IMR-90 (cell line): ENCODE measurements at regions not wholly inside any gene's neighbourhood (a gene's known extent, or its start where the extent isn't known, plus 50 kb on each side); places are given as distances from the start of the nearest gene placed in this dataset.

Experiments used
- ATAC-seq: fragments of 200-7000 bp; cut with Tn5 transposase; 2 replicates; pipeline ENCODE4 v1.9.1; 2020; ENCODE audit warnings: low read depth, mild to moderate bottlenecking, moderate library complexity
- BruUV-seq: library from RNA; stranded (reverse); fragments of 400-500 nt; replicated peaks from 2 replicates; lab custom pipeline; 2021; lab: Mats Ljungman, UMichigan
- CTCF ChIA-PET: fragments of 300-600 bp; formaldehyde crosslinking; extraction: SDS; loops from one replicate; lab custom pipeline; 2021; ENCODE audit warnings: antibody characterized with exemption; lab: Yijun Ruan, JAX
- POLR2A ChIA-PET: fragments of 300-600 bp; sonication (Branson Sonifier 250); formaldehyde crosslinking; loops from one replicate; lab custom pipeline; 2022; ENCODE audit warnings: antibody characterized with exemption; ENCODE audit not compliant: unreplicated experiment; lab: Charles Lee
- DNase-seq: peaks from one replicate; pipeline ENCODE4 v3.0.0; 2013
- H2AFZ ChIP-seq: replicated peaks from 2 replicates; pipeline ENCODE3; 2013; ENCODE audit warnings: low read length, mild to moderate bottlenecking; ENCODE audit not compliant: poor library complexity
- H2AK5ac ChIP-seq: 2 replicates; pipeline ENCODE4 v1.6.1; 2013; ENCODE audit warnings: low read depth, low read length, inconsistent platforms
- H2AK9ac ChIP-seq: replicated peaks from 2 replicates; pipeline ENCODE3; 2013; ENCODE audit warnings: mild to moderate bottlenecking, low read depth, low read length, moderate library complexity; ENCODE audit not compliant: poor library complexity
- H2BK120ac ChIP-seq: 2 replicates; pipeline ENCODE4 v1.6.1; 2013; ENCODE audit warnings: low read depth, low read length, inconsistent platforms
- H2BK15ac ChIP-seq: 3 replicates; pipeline ENCODE4 v1.6.1; 2013; ENCODE audit warnings: low read depth, low read length, inconsistent platforms
- H2BK20ac ChIP-seq: 2 replicates; pipeline ENCODE4 v1.6.1; 2013; ENCODE audit warnings: low read depth, mild to moderate bottlenecking, inconsistent platforms, low read length, moderate library complexity
- H2BK5ac ChIP-seq: 2 replicates; pipeline ENCODE4 v1.6.1; 2013; ENCODE audit warnings: mild to moderate bottlenecking, low read depth, low read length, inconsistent platforms; ENCODE audit not compliant: poor library complexity, severe bottlenecking
- H3K14ac ChIP-seq: replicated peaks from 2 replicates; pipeline ENCODE4 v1.6.1; 2013; ENCODE audit warnings: low read depth, low read length, inconsistent platforms
- H3K18ac ChIP-seq: 2 replicates; pipeline ENCODE4 v1.6.1; 2013; ENCODE audit warnings: low read depth, low read length, control low read depth
- H3K23ac ChIP-seq: 2 replicates; pipeline ENCODE4 v1.6.1; 2013; ENCODE audit warnings: low read depth, low read length, inconsistent platforms
- H3K27ac ChIP-seq: 2 replicates; pipeline ENCODE4 v1.5.1; 2013; ENCODE audit warnings: mild to moderate bottlenecking, control low read depth, low read length; ENCODE audit not compliant: insufficient read depth
- H3K27me3 ChIP-seq: 2 replicates; pipeline ENCODE4 v1.6.1; 2013; ENCODE audit warnings: low read length; ENCODE audit not compliant: control insufficient read depth, insufficient read depth
- H3K36me3 ChIP-seq: 2 replicates; pipeline ENCODE4 v1.6.1; 2013; ENCODE audit warnings: low read length, mixed read lengths; ENCODE audit not compliant: control insufficient read depth, insufficient read depth
- H3K4ac ChIP-seq: 2 replicates; pipeline ENCODE4 v1.6.1; 2013; ENCODE audit warnings: low read depth, low read length, inconsistent platforms
- H3K4me1 ChIP-seq: 2 replicates; pipeline ENCODE4 v1.6.1; 2013; ENCODE audit warnings: low read length, mixed read lengths; ENCODE audit not compliant: control insufficient read depth, insufficient read depth
- H3K4me2 ChIP-seq: 2 replicates; pipeline ENCODE4 v1.6.1; 2013; ENCODE audit warnings: low read depth, mild to moderate bottlenecking, control low read depth, low read length, moderate library complexity
- H3K4me3 ChIP-seq: 2 replicates; pipeline ENCODE4 v1.5.1; 2013; ENCODE audit warnings: low read depth, mild to moderate bottlenecking, control low read depth, low read length, moderate library complexity; ENCODE audit not compliant: insufficient read depth
- H3K56ac ChIP-seq: 2 replicates; pipeline ENCODE4 v1.6.1; 2013; ENCODE audit warnings: low read length, inconsistent platforms; ENCODE audit not compliant: insufficient read depth; ENCODE audit errors: extremely low read depth
- H3K79me1 ChIP-seq, 2 experiments: 2 replicates each; pipeline ENCODE4 v1.6.1; 2013; ENCODE audit warnings: low read length in 2 of 2, inconsistent platforms in 1 of 2, low read depth in 1 of 2
- H3K9ac ChIP-seq: 2 replicates; pipeline ENCODE4 v1.6.1; 2013; ENCODE audit warnings: low read depth, low read length, control low read depth
- H3K9me1 ChIP-seq: 2 replicates; pipeline ENCODE4 v1.6.1; 2013; ENCODE audit warnings: low read length, inconsistent platforms; ENCODE audit not compliant: insufficient read depth
- H3K9me3 ChIP-seq: 2 replicates; pipeline ENCODE4 v1.6.1; 2013; ENCODE audit warnings: low read length; ENCODE audit not compliant: control insufficient read depth, insufficient read depth
- H4K20me1 ChIP-seq: 2 replicates; pipeline ENCODE4 v1.6.1; 2013; ENCODE audit warnings: low read length, inconsistent platforms; ENCODE audit not compliant: insufficient read depth
- H4K5ac ChIP-seq: 2 replicates; pipeline ENCODE4 v1.6.1; 2013; ENCODE audit warnings: mild to moderate bottlenecking, low read depth, low read length, control low read depth
- H4K8ac ChIP-seq, 2 experiments: 2 replicates each; pipeline ENCODE4 v1.6.1; 2013; ENCODE audit warnings: low read depth in 2 of 2, low read length in 2 of 2, control low read depth in 1 of 2, inconsistent platforms in 1 of 2
- H4K91ac ChIP-seq: 2 replicates; pipeline ENCODE4 v1.6.1; 2013; ENCODE audit warnings: low read depth, low read length, inconsistent platforms; ENCODE audit not compliant: insufficient read depth
- MAZ ChIP-seq: IDR thresholded peaks from 2 replicates; pipeline ENCODE4 v1.6.1; 2012; ENCODE audit warnings: low read depth, mild to moderate bottlenecking, low read length, improper control_type of control experiment, moderate library complexity, borderline replicate concordance
- RFX5 ChIP-seq: IDR thresholded peaks from 2 replicates; pipeline ENCODE4 v1.8.0; 2012; ENCODE audit warnings: low read depth, mild to moderate bottlenecking, low read length, moderate library complexity
- WGBS, 2 experiments: methylation state at CpG; one replicate each; pipeline versions ENCODE4 v1.1.5 to v1.1.7; 2013; ENCODE audit warnings: missing lambda C conversion rate in 2 of 2; ENCODE audit not compliant: insufficient read length in 1 of 2; ENCODE audit errors: extremely low coverage in 2 of 2; 5-methylcytosine and 5-hydroxymethylcytosine counted together
- dilution Hi-C: fragments of 300-500 bp; cut with HindIII; formaldehyde crosslinking; loops from one replicate; pipeline ENCODE4 v1.14.3; 2018; ENCODE audit warnings: low sequenced_read_pairs; ENCODE audit not compliant: unreplicated experiment
- in situ Hi-C: fragments of 300-500 bp; cut with MboI; formaldehyde crosslinking; loops from 3 replicates; pipeline ENCODE4 v1.14.3; 2019; ENCODE audit warnings: low sequenced_read_pairs, inconsistent platforms, mixed read lengths
- intact Hi-C: fragments of 100-400 bp; cut with micrococcal nuclease; formaldehyde crosslinking; loops from 2 replicates; pipeline ENCODE4 v1.10.0; 2022

- in situ Hi-C loops, result no loop called here
- no peak overlapping the region for H3K18ac ChIP-seq
- no peak overlapping the region for H3K14ac ChIP-seq
- no peak overlapping the region for H3K4me2 ChIP-seq
- no peak overlapping the region for H2AK9ac ChIP-seq
- no peak overlapping the region for H3K4ac ChIP-seq
- dilution Hi-C loops, result no loop called here
- no peak overlapping the region for H4K91ac ChIP-seq
- no peak overlapping the region for H3K9ac ChIP-seq
- no TSS peak for BruUV-seq
- no peaks in the 10 kb centered on the region for H3K4me1 ChIP-seq
- ATAC-seq, result no peak
- CTCF ChIA-PET, result no interaction called here
- no peak for TF ChIP-seq RFX5
- no peak for TF ChIP-seq MAZ
- H3K56ac ChIP-seq, result no peak overlapping the region
- H4K5ac ChIP-seq, result no peak overlapping the region
- H3K27me3 ChIP-seq, result no peaks in the 10 kb centered on the region
- intact Hi-C loops, result no loop called here
- H2BK5ac ChIP-seq, result no peak overlapping the region
- H3K9me3 ChIP-seq, result peaks cover 5% of the 10 kb centered on the region
- no peaks in the 10 kb centered on the region for H3K9me1 ChIP-seq
- H4K8ac ChIP-seq, result no peak overlapping the region
- no peaks in the 10 kb centered on the region for H4K20me1 ChIP-seq
- H2BK120ac ChIP-seq, result no peak overlapping the region
- no peaks in the 10 kb centered on the region for H3K36me3 ChIP-seq
- H2BK15ac ChIP-seq, result no peak overlapping the region
- H2AK5ac ChIP-seq, result no peak overlapping the region
- H3K79me1 ChIP-seq, result no peaks in the 10 kb centered on the region
- no peak overlapping the region for H3K4me3 ChIP-seq
- no peak overlapping the region for H3K27ac ChIP-seq
- DNase-seq, result no peak
- WGBS, 2 experiments, result no CpG with 5 or more reads among the region's 3 CpGs
- POLR2A ChIA-PET, result no interaction called here
- H3K23ac ChIP-seq, result no peak overlapping the region
- H2BK20ac ChIP-seq, result no peak overlapping the region
- H2AFZ ChIP-seq, result no peak overlapping the region
Measured at GRCh38 chr5:85931220-85931619, 686.5 kb upstream of the COX7C start.
